Suppressor macrophage treated with lipopolysaccharide for 1 hour (primary cell): ENCODE measurements at regions not wholly inside any gene's neighbourhood (a gene's known extent, or its start where the extent isn't known, plus 50 kb on each side); places are given as distances from the start of the nearest gene placed in this dataset.
A peak's percentile ranks its signal among the peaks of the same experiment; 100 is the strongest.
"Not testable (repeated sequence)": the region's sequence is repeated elsewhere in the genome, so short reads cannot be mapped to it uniquely, and the experiment has no call there.

Source experiments
- DNase-seq, 3 donors: peaks; one replicate each; pipeline ENCODE4 v3.0.0-alpha.2; 2020 to 2022

DNA sequence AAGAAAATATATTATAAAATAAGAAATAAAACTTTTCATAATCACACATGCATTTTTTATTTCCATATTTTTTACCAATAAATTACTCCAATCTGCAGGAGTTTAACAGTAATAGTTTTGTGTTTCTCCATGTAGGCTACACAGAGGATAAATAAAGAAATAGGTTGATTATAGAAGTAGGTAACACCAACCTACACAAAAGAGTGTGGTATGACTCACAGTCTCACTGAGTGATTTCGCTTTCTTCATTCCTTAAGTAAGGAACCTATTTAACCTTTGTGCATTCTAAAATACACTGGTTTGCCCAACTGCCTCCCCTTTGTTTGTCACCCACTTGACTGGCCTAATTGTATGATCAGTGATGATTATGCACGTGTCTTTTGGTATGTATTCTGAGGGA, 244.2 kb upstream of the RIMS1 start:
- DNase-seq, result no peak

DNA sequence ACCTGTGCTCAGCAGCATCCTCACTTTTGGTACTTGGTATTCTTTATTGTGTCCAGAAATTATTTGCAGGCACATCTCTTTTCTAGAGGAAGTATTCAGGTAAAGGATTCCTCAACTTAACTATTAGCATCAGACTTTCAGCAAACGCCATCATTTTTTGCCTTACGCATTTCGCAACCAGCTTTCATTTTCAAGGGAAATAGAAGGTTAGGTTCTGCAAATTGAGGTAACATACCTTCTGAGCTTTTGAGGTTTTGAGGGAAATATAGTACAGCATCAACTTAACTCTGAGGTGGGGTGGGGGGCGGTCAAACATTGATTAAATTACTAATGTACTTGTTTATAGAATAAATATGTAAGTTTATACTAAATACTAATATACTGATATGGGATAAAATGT, 243.6 kb upstream of the RIMS1 start:
- DNase-seq, result no peak

GRCh38 chr6:71645299-71645698, 241.1 kb upstream of the RIMS1 start:
- DNase-seq, result no peak

- no peak for DNase-seq
These were observed 236.4 kb upstream of the RIMS1 start for GRCh38 chr6:71649915-71650314.

DNA sequence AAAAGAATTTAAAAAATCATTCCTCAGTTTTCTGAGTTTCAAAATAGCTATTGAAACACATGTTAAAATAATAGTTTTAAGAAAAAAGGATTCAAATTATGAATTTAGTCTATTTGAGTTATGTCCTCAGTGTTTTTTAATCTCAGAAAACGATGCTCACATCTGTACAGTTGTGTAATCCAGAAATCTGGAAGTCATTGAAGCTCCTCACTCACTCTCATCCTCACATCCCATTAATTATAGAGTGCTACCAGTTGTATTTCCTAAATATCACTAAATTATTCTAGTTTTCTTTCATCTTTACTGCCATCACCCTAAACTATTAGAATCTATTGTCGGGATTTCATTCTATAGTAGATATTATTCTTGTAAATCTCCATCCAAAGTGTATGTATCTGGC, 234.7 kb upstream of the RIMS1 start:
- no peak for DNase-seq

DNA sequence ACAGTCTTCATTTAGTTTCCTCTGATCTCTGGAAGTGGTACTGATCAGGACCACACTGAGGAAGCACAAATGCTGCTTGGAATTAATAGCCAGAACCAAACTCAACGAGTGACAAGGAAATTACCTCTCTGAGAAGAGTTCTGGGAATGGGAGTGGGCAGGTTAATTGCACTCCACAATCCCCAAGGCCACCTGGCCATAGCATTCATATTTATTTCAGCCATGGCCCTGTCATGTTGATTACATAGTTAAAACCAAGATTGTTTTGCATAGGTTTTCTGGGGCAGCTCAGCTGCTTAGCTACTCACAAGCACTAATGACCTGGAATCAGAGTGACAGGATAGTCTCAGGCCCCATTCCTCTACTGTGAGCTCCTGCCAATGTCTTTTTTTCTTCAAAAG, 230.2 kb upstream of the RIMS1 start:
- DNase-seq, result no peak

DNA sequence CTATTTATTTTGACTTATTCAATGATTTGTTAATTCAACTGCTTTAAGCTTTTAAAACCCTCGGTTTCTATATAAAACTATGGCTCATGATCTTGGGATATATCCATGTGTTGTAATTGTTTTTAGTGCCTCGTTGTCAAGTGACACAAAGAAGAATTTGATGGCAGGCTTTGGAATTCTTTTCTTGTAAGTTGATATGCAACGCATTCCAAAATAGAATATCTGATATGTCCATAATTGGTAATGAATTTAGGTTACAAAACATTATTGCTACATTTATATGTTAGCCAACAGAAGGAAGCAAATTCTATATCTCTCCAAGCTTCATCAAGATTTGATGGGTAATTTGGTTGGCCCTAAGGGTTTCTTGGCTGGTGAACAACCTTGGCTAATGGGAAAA, 220.4 kb upstream of the RIMS1 start:
- no peak for DNase-seq

DNA sequence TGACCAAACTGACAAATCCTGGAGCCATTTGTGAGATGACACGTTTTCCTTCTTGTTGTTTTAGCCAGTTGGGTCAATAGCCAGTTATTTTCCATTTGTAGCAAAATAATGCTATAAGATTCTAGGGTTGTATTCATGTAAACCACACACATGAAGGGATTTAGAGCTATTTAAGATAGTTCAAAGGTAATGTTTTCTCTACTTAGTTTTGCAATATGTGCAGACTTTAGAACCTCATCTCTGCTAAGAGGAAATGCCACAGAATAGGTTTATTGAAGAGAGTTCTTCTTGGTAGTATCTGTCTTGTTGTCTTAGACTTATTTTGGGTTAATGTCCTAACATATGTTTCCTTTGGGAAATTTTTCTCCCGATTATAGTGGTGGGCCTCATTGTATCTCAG, 213.5 kb upstream of the RIMS1 start:
- no peak for DNase-seq

GRCh38 chr6:71675386-71675785, 211.0 kb upstream of the RIMS1 start:
- no peak for DNase-seq

- DNase-seq, result no peak
These were observed 210.1 kb upstream of the RIMS1 start for GRCh38 chr6:71676298-71676697.

DNA sequence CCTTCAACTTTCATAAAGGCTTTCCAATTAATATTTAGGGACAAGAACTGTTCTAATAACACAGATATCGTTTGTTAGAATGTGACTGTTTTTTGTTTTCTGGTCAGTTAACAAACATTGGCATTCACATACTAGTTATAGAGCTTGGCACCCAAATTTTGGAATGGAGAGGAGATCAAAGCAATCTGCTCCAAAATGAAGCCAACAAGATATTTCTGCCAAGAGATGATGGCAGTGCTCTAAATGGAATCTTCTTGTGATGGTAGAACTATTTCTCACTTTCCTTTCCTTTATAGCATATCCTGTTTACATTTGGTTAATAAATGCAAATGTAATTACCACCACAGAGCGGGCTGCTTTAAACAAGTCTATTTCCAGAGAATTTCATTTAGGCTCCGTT, 208.3 kb upstream of the RIMS1 start:
- DNase-seq, result no peak

DNA sequence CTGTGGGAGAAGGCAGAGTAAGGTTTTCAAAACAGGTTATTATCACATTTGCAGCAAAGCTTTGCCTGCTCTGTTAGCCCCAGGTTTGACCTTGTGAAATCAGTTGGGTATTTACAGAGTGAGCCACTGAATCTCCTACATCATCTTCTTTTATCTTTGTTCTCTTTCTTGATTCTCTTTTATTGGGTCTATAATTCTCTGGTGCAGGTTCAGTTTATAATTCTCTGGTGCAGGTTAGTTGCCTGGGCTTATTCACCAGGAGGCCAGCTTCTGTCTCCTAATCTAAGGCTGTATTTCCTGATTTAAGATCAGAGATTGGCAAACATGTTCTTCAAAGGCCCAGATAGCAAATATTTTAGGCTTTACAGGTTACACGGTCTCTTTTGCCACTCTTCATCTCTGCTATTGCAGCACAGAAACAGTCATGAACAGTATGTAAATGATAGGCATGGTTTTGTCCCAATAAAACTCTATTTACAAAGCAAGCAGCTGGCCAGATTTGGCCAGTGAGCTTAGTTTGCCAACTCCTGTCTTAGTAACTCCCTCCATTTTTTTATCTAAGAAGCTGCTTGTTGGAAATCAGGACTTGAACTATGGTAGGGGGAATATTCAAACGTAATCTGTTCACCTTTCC, 205.0 kb upstream of the RIMS1 start:
- no peak for DNase-seq

- DNase-seq, result not testable (repeated sequence)
These were observed 200.2 kb upstream of the RIMS1 start for GRCh38 chr6:71686021-71686677.

- DNase-seq, result no peak
These were observed 187.6 kb upstream of the RIMS1 start for GRCh38 chr6:71698702-71699101.

DNA sequence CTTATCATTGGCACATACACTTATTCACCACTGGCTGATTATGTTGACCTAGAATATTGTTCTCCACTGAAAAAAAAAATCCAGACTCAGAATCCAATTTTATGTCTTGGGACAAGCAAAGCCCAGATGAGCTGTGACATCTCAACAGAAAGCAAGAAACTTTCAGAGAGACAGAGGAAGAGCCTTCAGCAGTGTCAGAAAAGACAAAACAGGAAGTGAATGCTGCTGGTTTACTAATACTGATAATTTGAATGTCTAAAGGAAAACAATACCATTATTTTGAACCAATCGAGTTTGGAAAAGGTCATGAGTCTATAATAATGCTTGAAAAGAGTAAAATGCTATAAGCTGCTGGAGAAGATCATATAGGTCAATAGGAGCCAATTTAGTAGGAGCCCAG, 179.8 kb upstream of the RIMS1 start:
- DNase-seq, result no peak

DNA sequence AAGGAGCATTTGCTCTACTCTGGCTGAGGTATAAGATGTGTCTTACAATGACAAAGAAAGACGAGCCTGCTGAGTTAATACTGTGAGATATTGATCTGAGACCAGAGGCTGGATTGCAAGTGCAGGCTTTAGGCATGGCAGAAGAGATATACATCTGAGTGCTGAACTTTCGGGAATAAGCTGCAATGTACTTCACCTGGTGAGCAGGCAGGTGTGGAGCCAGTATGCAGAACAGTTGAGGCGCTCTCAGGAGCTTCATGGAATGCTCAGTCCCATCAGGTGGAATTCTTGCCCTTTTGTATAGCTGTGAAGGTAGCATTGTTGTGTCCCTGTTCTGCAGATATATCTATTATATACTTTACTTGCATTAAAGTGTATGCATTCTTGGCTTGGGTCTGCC, 179.3 kb upstream of the RIMS1 start:
- DNase-seq, result no peak

DNA sequence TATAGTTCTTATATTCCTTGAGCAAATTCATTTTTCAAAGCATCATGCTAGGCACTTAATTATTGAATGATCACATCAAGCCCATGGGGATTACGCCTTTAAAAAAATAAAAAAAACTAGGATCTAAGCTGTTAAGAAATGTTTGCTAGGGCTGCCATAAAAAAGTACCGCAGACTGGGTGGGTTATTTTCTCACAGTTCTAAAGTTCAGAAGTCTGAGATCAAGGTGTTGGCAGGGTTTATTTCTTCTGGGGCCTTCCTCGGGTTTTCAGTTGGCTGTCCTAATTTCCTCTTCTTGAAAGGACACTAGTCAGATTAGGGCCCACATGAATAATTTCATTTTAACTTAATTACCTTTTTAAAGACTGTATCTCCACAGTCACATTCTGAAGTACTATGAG, 165.6 kb upstream of the RIMS1 start:
- no peak for DNase-seq

GRCh38 chr6:71721642-71722041, 164.7 kb upstream of the RIMS1 start:
- no peak for DNase-seq

GRCh38 chr6:71722736-71723135, 163.6 kb upstream of the RIMS1 start:
- DNase-seq, result no peak

- no peak for DNase-seq
These were observed 161.8 kb upstream of the RIMS1 start for GRCh38 chr6:71724456-71725125.

DNA sequence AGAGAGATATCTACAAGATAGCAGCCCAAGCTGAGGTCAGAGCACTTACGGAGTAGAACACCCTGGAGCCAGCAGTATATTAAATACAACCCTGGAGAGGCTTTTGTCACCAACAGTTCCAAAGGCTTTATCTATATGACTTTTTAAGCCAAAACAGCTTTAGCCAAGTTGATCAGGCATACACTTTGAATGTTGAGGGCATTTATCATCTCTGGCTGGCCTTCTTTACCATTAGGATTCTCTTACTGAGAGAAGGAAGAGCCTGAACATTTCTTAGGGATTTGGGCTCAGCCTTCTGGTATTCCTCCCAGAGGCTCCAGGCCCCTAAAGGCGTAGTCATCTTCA, 161.3 kb upstream of the RIMS1 start:
- DNase-seq, result no peak

DNA sequence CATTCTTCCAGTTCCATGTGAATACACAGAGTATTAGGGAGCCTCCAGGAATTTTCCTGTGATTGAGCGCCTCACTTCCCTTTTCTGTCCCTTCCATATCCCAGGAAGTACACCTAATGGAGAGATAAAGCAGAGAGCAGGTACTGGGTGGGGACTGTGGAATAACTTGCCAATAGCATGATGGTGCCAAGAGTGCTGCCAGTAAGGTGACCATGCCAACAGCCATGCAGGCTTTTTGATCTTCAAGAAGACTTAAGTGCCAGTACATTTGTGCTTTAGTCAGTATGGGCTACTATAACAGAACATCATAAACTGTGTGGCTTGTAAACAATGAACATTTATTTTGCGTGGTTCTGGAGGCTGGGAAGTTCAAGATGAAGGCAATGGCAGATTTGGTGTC, 160.2 kb upstream of the RIMS1 start:
- no peak for DNase-seq

GRCh38 chr6:71727632-71728294, 158.6 kb upstream of the RIMS1 start:
- DNase-seq, result peak; percentile 19 to 38 (median 19)

DNA sequence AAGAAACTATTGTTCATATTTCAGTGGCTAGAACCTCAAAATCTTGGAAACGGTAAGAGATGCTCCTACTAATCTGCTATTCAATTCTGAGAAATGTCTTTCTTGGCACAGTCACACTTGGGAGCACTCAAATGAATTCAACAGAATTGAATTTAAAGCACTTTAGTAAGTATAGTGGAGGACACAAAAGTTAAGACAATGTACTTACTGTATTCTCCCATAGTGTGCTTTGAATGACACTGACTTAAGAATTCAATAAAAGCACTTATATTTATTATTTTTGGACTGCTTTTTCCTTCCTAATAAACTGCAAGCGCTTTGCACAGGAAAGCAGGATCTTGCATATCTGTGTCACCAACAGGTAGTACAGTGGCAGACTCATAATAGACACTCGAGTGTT, 156.1 kb upstream of the RIMS1 start:
- DNase-seq, result no peak
